CD4-positive, alpha-beta T cell treated with Interleukin-6 at 100 ng/mL for 8 hours (primary cell): ENCODE measurements at regions not wholly inside any gene's neighbourhood (a gene's known extent, or its start where the extent isn't known, plus 50 kb on each side); places are given as distances from the start of the nearest gene placed in this dataset.

ENCODE experiments used
- DNase-seq: peaks from one replicate; pipeline ENCODE4 v3.0.0-alpha.2; 2020; ENCODE audit warnings: mixed read lengths, low spot score

GRCh38 chr13:73449252-73449651 is 390.4 kb downstream of the KLF5 start:
- DNase-seq: no peak

- DNase-seq: no peak
These were observed 381.6 kb downstream of the KLF5 start for GRCh38 chr13:73440296-73440895.

- DNase-seq: no peak
These were observed 375.1 kb downstream of the KLF5 start for GRCh38 chr13:73433890-73434289.

- no peak for DNase-seq
These were observed 374.7 kb downstream of the KLF5 start for GRCh38 chr13:73433458-73433857.

GRCh38 chr13:73429701-73430100 is 370.9 kb downstream of the KLF5 start:
- DNase-seq: no peak

- DNase-seq: no peak
These were observed 369.9 kb downstream of the KLF5 start for GRCh38 chr13:73428706-73429105.

- DNase-seq: no peak
These were observed 369.3 kb downstream of the KLF5 start for GRCh38 chr13:73428137-73428536.

- DNase-seq: no peak
These were observed 364.2 kb downstream of the KLF5 start for GRCh38 chr13:73422973-73423372.

GRCh38 chr13:73421310-73421912 is 362.6 kb downstream of the KLF5 start:
- no peak for DNase-seq

GRCh38 chr13:73419186-73419585 is 360.4 kb downstream of the KLF5 start:
- DNase-seq: no peak

GRCh38 chr13:73417012-73417615 is 358.3 kb downstream of the KLF5 start:
- DNase-seq: no peak

- no peak for DNase-seq
These were observed 357.3 kb downstream of the KLF5 start for GRCh38 chr13:73416093-73416492.

- no peak for DNase-seq
These were observed 354.9 kb downstream of the KLF5 start for GRCh38 chr13:73413656-73414055.

- no peak for DNase-seq
These were observed 354.1 kb downstream of the KLF5 start for GRCh38 chr13:73412933-73413332.

GRCh38 chr13:73411067-73411809 is 352.4 kb downstream of the KLF5 start:
- no peak for DNase-seq

- DNase-seq: no peak
These were observed 347.6 kb downstream of the KLF5 start for GRCh38 chr13:73406454-73406853.

- no peak for DNase-seq
These were observed 345.8 kb downstream of the KLF5 start for GRCh38 chr13:73404581-73404980.

- no peak for DNase-seq
These were observed 344.7 kb downstream of the KLF5 start for GRCh38 chr13:73403355-73404120.

- no peak for DNase-seq
These were observed 343.0 kb downstream of the KLF5 start for GRCh38 chr13:73401769-73402168.

GRCh38 chr13:73399347-73400216 is 340.8 kb downstream of the KLF5 start:
- no peak for DNase-seq
